ENCODE measurements at regions not wholly inside any gene's neighbourhood (a gene's known extent, or its start where the extent isn't known, plus 50 kb on each side); places are given as distances from the start of the nearest gene placed in this dataset.

GRCh38 chr3:26428992-26429391 is 193.6 kb upstream of the LRRC3B start:
- Histone ChIP-seq H3K27ac (no peak overlapping the region), H3K4me1 (no peaks in the 10 kb centered on the region), H3K9me3 (ENCODE audit: control insufficient read depth, low read length) (no peaks in the 10 kb centered on the region), H3K79me2 (no peaks in the 10 kb centered on the region), H2AFZ (no peak overlapping the region), H3K4me2 (ENCODE audit: low read length) (no peak overlapping the region), H3K36me3 (ENCODE audit: control insufficient read depth, insufficient read depth, low read length) (no peaks in the 10 kb centered on the region), H3K9ac (no peak overlapping the region), H3K27me3 (ENCODE audit: control insufficient read depth, insufficient read depth, low read length) (no peaks in the 10 kb centered on the region), H3K4me3 (ENCODE audit: low read depth, low read length) (no peak overlapping the region)
- TF ChIP-seq CTCF (IDR thresholded peaks at IDR 0.05): no peak

- Histone ChIP-seq H3K4me2 (ENCODE audit: low read length) (no peak overlapping the region), H3K4me3 (ENCODE audit: low read depth, low read length) (no peak overlapping the region), H2AFZ (no peak overlapping the region), H3K4me1 (no peaks in the 10 kb centered on the region), H3K9me3 (ENCODE audit: control insufficient read depth, low read length) (no peaks in the 10 kb centered on the region), H3K36me3 (ENCODE audit: control insufficient read depth, insufficient read depth, low read length) (no peaks in the 10 kb centered on the region), H3K27ac (no peak overlapping the region), H3K79me2 (no peaks in the 10 kb centered on the region), H3K9ac (no peak overlapping the region), H3K27me3 (ENCODE audit: control insufficient read depth, insufficient read depth, low read length) (no peaks in the 10 kb centered on the region)
- no peak for TF ChIP-seq CTCF (IDR thresholded peaks at IDR 0.05)
These were observed 184.9 kb upstream of the LRRC3B start for GRCh38 chr3:26437678-26438077.

- Histone ChIP-seq H3K9me3 (ENCODE audit: control insufficient read depth, low read length) (no peaks in the 10 kb centered on the region), H3K27ac (no peak overlapping the region), H3K4me2 (ENCODE audit: low read length) (no peak overlapping the region), H3K4me3 (ENCODE audit: low read depth, low read length) (no peak overlapping the region), H3K36me3 (ENCODE audit: control insufficient read depth, insufficient read depth, low read length) (no peaks in the 10 kb centered on the region), H3K79me2 (no peaks in the 10 kb centered on the region), H3K4me1 (no peaks in the 10 kb centered on the region), H3K9ac (no peak overlapping the region), H3K27me3 (ENCODE audit: control insufficient read depth, insufficient read depth, low read length) (no peaks in the 10 kb centered on the region), H2AFZ (no peak overlapping the region)
- TF ChIP-seq CTCF (IDR thresholded peaks at IDR 0.05): no peak
These were observed 184.1 kb upstream of the LRRC3B start for GRCh38 chr3:26438325-26438940.

GRCh38 chr3:26438981-26439884 is 183.3 kb upstream of the LRRC3B start:
- no peaks in the 10 kb centered on the region for H3K36me3 ChIP-seq (ENCODE audit: control insufficient read depth, insufficient read depth, low read length)
- no peaks in the 10 kb centered on the region for H3K4me1 ChIP-seq
- H3K9me3 ChIP-seq (ENCODE audit: control insufficient read depth, low read length): no peaks in the 10 kb centered on the region
- H3K4me2 ChIP-seq (ENCODE audit: low read length): no peak overlapping the region
- H3K4me3 ChIP-seq (ENCODE audit: low read depth, low read length): no peak overlapping the region
- H3K27ac ChIP-seq: no peak overlapping the region
- no peak overlapping the region for H3K9ac ChIP-seq
- H3K79me2 ChIP-seq: no peaks in the 10 kb centered on the region
- no peak overlapping the region for H2AFZ ChIP-seq
- H3K27me3 ChIP-seq (ENCODE audit: control insufficient read depth, insufficient read depth, low read length): no peaks in the 10 kb centered on the region
- no peak for TF ChIP-seq CTCF (IDR thresholded peaks at IDR 0.05)

Measured in parathyroid adenoma (tissue), 2 donors.